ENCODE measurements at regions not wholly inside any gene's neighbourhood (a gene's known extent, or its start where the extent isn't known, plus 50 kb on each side); places are given as distances from the start of the nearest gene placed in this dataset.

GRCh38 chr7:18288322-18289037, 207.1 kb upstream of the HDAC9 start:
- TF ChIP-seq CTCF (IDR thresholded peaks at IDR 0.05) = no peak
- no peak for TF ChIP-seq POLR2A (IDR thresholded peaks at IDR 0.05)
